ENCODE measurements at regions not wholly inside any gene's neighbourhood (a gene's known extent, or its start where the extent isn't known, plus 50 kb on each side); places are given as distances from the start of the nearest gene placed in this dataset.

- H3K4me2 ChIP-seq (ENCODE audit: low read depth, low read length) = no peak overlapping the region
- H3K4me3 ChIP-seq (replicated peaks in 1 of 3; ENCODE audit: insufficient read depth in 1 of 3, low read depth in 2 of 3, low read length in 3 of 3) = no peak overlapping the region
- ChIA-PET CTCF (ENCODE audit: low intra/inter-chr PET ratio, low total read pairs) (no interaction called here), POLR2A (no interaction called here)
- H2AFZ ChIP-seq (ENCODE audit: low read length) = no peak overlapping the region
- no TSS peak for BruUV-seq (replicated peaks)
- intact Hi-C loops (cut with micrococcal nuclease; ENCODE audit: unreplicated experiment) (no loop called here), in situ Hi-C loops (cut with HindIII; ENCODE audit: extremely low pct_ligation_motif_present, low pct_unique_long_range_greater_than_20kb) (no loop called here)
- no peak overlapping the region for H3K9ac ChIP-seq (ENCODE audit: insufficient read depth, low read depth, low read length)
- no peak overlapping the region for H3K27ac ChIP-seq (ENCODE audit: extremely low read length, insufficient read depth, low read length)
- ATAC-seq (no peak), DNase-seq (ENCODE audit: low spot score) (no peak), FAIRE-seq (no peak)
- no peaks in the 10 kb centered on the region for H3K27me3 ChIP-seq (ENCODE audit: control insufficient read depth in 1 of 2, insufficient read depth in 2 of 2, low read length in 2 of 2)
- no peaks in the 10 kb centered on the region for H3K4me1 ChIP-seq (ENCODE audit: insufficient read depth, low read length)
- TF ChIP-seq SUZ12 (IDR thresholded peaks at IDR 0.05; ENCODE audit: low read depth, low read length) = no peak
- TF ChIP-seq ZEB1 (IDR thresholded peaks at IDR 0.05; ENCODE audit: insufficient replicate concordance, low read depth) = no peak
- TF ChIP-seq ZNF20 (CRISPR knock-in tag; IDR thresholded peaks at IDR 0.05) = no peak
- no peak for TF ChIP-seq ZNF672 (CRISPR knock-in tag; IDR thresholded peaks at IDR 0.05)
- TF ChIP-seq ZNF138 (CRISPR knock-in tag; IDR thresholded peaks at IDR 0.05; ENCODE audit: low read depth) = no peak
- no peak for TF ChIP-seq SMYD3 (CRISPR knock-in tag; IDR thresholded peaks at IDR 0.05)
- TF ChIP-seq STAT5B (CRISPR knock-in tag; IDR thresholded peaks at IDR 0.05) = no peak
- TF ChIP-seq, protein P1, sequence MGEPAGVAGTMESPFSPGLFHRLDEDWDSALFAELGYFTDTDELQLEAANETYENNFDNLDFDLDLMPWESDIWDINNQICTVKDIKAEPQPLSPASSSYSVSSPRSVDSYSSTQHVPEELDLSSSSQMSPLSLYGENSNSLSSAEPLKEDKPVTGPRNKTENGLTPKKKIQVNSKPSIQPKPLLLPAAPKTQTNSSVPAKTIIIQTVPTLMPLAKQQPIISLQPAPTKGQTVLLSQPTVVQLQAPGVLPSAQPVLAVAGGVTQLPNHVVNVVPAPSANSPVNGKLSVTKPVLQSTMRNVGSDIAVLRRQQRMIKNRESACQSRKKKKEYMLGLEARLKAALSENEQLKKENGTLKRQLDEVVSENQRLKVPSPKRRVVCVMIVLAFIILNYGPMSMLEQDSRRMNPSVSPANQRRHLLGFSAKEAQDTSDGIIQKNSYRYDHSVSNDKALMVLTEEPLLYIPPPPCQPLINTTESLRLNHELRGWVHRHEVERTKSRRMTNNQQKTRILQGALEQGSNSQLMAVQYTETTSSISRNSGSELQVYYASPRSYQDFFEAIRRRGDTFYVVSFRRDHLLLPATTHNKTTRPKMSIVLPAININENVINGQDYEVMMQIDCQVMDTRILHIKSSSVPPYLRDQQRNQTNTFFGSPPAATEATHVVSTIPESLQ (CRISPR knock-in tag; conservative IDR thresholded peaks at IDR 0.05) = no peak
- TF ChIP-seq PLRG1 (conservative IDR thresholded peaks at IDR 0.05) = no peak
- TF ChIP-seq, protein P2, sequence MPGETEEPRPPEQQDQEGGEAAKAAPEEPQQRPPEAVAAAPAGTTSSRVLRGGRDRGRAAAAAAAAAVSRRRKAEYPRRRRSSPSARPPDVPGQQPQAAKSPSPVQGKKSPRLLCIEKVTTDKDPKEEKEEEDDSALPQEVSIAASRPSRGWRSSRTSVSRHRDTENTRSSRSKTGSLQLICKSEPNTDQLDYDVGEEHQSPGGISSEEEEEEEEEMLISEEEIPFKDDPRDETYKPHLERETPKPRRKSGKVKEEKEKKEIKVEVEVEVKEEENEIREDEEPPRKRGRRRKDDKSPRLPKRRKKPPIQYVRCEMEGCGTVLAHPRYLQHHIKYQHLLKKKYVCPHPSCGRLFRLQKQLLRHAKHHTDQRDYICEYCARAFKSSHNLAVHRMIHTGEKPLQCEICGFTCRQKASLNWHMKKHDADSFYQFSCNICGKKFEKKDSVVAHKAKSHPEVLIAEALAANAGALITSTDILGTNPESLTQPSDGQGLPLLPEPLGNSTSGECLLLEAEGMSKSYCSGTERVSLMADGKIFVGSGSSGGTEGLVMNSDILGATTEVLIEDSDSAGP (CRISPR knock-in tag; IDR thresholded peaks at IDR 0.05; ENCODE audit: borderline replicate concordance) = no peak
- TF ChIP-seq MXD4 (CRISPR knock-in tag; IDR thresholded peaks at IDR 0.05) = no peak
- TF ChIP-seq MEF2D (CRISPR knock-in tag; IDR thresholded peaks at IDR 0.05) = no peak
- no peak for TF ChIP-seq SMARCC2 (IDR thresholded peaks at IDR 0.05)
- no peak for TF ChIP-seq ATF7-NPFF (CRISPR knock-in tag; IDR thresholded peaks at IDR 0.05; ENCODE audit: low read depth)
- TF ChIP-seq SOX6 (IDR thresholded peaks at IDR 0.05) = no peak
- no peak for TF ChIP-seq SOX6 (CRISPR knock-in tag; IDR thresholded peaks at IDR 0.05)
- TF ChIP-seq NRL (CRISPR knock-in tag; IDR thresholded peaks at IDR 0.05; ENCODE audit: borderline replicate concordance) = no peak
- TF ChIP-seq ZNF10 (CRISPR knock-in tag; IDR thresholded peaks at IDR 0.05; ENCODE audit: borderline replicate concordance, low read depth) = no peak
- TF ChIP-seq, protein P3, sequence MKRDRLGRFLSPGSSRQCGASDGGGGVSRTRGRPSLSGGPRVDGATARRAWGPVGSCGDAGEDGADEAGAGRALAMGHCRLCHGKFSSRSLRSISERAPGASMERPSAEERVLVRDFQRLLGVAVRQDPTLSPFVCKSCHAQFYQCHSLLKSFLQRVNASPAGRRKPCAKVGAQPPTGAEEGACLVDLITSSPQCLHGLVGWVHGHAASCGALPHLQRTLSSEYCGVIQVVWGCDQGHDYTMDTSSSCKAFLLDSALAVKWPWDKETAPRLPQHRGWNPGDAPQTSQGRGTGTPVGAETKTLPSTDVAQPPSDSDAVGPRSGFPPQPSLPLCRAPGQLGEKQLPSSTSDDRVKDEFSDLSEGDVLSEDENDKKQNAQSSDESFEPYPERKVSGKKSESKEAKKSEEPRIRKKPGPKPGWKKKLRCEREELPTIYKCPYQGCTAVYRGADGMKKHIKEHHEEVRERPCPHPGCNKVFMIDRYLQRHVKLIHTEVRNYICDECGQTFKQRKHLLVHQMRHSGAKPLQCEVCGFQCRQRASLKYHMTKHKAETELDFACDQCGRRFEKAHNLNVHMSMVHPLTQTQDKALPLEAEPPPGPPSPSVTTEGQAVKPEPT (CRISPR knock-in tag; IDR thresholded peaks at IDR 0.05; ENCODE audit: low read depth) = no peak
- H4K20me1 ChIP-seq (ENCODE audit: insufficient read depth, low read length) = no peaks in the 10 kb centered on the region
- H3K9me3 ChIP-seq (ENCODE audit: low read length) = no peaks in the 10 kb centered on the region
- H3K79me2 ChIP-seq (ENCODE audit: insufficient read depth, low read length) = no peaks in the 10 kb centered on the region
- WGBS (ENCODE audit: low lambda C conversion rate) = 3% methylated on average over 6 of the region's 6 CpGs
- no peaks in the 10 kb centered on the region for H3K36me3 ChIP-seq (replicated peaks in 1 of 2; ENCODE audit: control insufficient read depth in 1 of 2, insufficient read depth in 2 of 2, low read length in 2 of 2)
Observed at GRCh38 chr4:181166742-181167399, 1076.3 kb upstream of the TENM3 start.

Data from HepG2 (cell line).